Right renal pelvis (tissue), 4 donors: ENCODE measurements at regions not wholly inside any gene's neighbourhood (a gene's known extent, or its start where the extent isn't known, plus 50 kb on each side); places are given as distances from the start of the nearest gene placed in this dataset.
"Not testable (repeated sequence)": the region's sequence is repeated elsewhere in the genome, so short reads cannot be mapped to it uniquely, and the experiment has no call there.

Experiments used
- DNase-seq, 4 donors: peaks; one replicate each; pipeline ENCODE4 v3.0.0-alpha.2; 2013; ENCODE audit warnings: low read depth in 4 of 4, low spot score in 3 of 4, missing footprints in 1 of 4

- no peak for DNase-seq
These were observed 367.9 kb downstream of the FLRT2 start for GRCh38 chr14:85897808-85898207.

- no peak for DNase-seq
These were observed 365.7 kb downstream of the FLRT2 start for GRCh38 chr14:85895603-85896002.

- no peak for DNase-seq
These were observed 362.3 kb downstream of the FLRT2 start for GRCh38 chr14:85892251-85892650.

GRCh38 chr14:85883966-85884365 lies 354.0 kb downstream of the FLRT2 start:
- no peak for DNase-seq

- DNase-seq: no peak
These were observed 353.2 kb downstream of the FLRT2 start for GRCh38 chr14:85883101-85883500.

GRCh38 chr14:85881935-85882334 lies 352.0 kb downstream of the FLRT2 start:
- no peak for DNase-seq

- no peak for DNase-seq
These were observed 348.9 kb downstream of the FLRT2 start for GRCh38 chr14:85878874-85879273.

GRCh38 chr14:85873006-85873405 lies 343.1 kb downstream of the FLRT2 start:
- DNase-seq: no peak

GRCh38 chr14:85867450-85867849 lies 337.5 kb downstream of the FLRT2 start:
- DNase-seq: no peak

- DNase-seq: no peak
These were observed 335.8 kb downstream of the FLRT2 start for GRCh38 chr14:85865701-85866100.

- DNase-seq: no peak
These were observed 328.7 kb downstream of the FLRT2 start for GRCh38 chr14:85858634-85859033.

- DNase-seq: no peak
These were observed 326.5 kb downstream of the FLRT2 start for GRCh38 chr14:85856430-85856829.

GRCh38 chr14:85853996-85854526 lies 324.1 kb downstream of the FLRT2 start:
- no peak for DNase-seq

GRCh38 chr14:85852906-85853305 lies 323.0 kb downstream of the FLRT2 start:
- DNase-seq: no peak

GRCh38 chr14:85852123-85852522 lies 322.2 kb downstream of the FLRT2 start:
- not testable (repeated sequence) for DNase-seq

- not testable (repeated sequence) for DNase-seq
These were observed 300.6 kb downstream of the FLRT2 start for GRCh38 chr14:85830549-85830948.

GRCh38 chr14:85829601-85830000 lies 299.7 kb downstream of the FLRT2 start:
- DNase-seq: not testable (repeated sequence)

GRCh38 chr14:85824526-85824925 lies 294.6 kb downstream of the FLRT2 start:
- no peak for DNase-seq

- no peak for DNase-seq
These were observed 292.3 kb downstream of the FLRT2 start for GRCh38 chr14:85822236-85822635.

GRCh38 chr14:85817430-85817829 lies 287.5 kb downstream of the FLRT2 start:
- no peak for DNase-seq

- no peak for DNase-seq
These were observed 283.1 kb downstream of the FLRT2 start for GRCh38 chr14:85813040-85813439.

- no peak for DNase-seq
These were observed 281.4 kb downstream of the FLRT2 start for GRCh38 chr14:85811340-85811739.

- DNase-seq: no peak
These were observed 269.7 kb downstream of the FLRT2 start for GRCh38 chr14:85799668-85800067.
